SK-N-SH (cell line): ENCODE measurements at regions not wholly inside any gene's neighbourhood (a gene's known extent, or its start where the extent isn't known, plus 50 kb on each side); places are given as distances from the start of the nearest gene placed in this dataset.

Experiments used
- CTCF ChIA-PET: fragments of 300-600, 350-600 bp; formaldehyde crosslinking; extraction: SDS; loops from one replicate; lab custom pipeline; 2021; lab: Yijun Ruan, JAX
- POLR2A ChIA-PET: fragments of 350-600 bp; sonication (Branson Sonifier 250); formaldehyde crosslinking; extraction: SDS; loops from one replicate; lab custom pipeline; 2020; ENCODE audit warnings: antibody characterized with exemption, inconsistent platforms; lab: Yijun Ruan, JAX
- DNase-seq: peaks from one replicate; pipeline ENCODE4 v3.0.0; 2012
- H2AFZ ChIP-seq: fragments of 200-600 bp; sonication (generic); 2 replicates; pipeline ENCODE4 v1.8.1; 2016; ENCODE audit warnings: antibody characterized with exemption, mild to moderate bottlenecking, low read depth
- H3F3A ChIP-seq: fragments of 200-600 bp; sonication (generic); replicated peaks from 2 replicates; pipeline ENCODE3; 2016; ENCODE audit warnings: antibody characterized with exemption, mild to moderate bottlenecking; ENCODE audit not compliant: insufficient read depth
- H3K27ac ChIP-seq, 2 experiments: fragments of 200-500 bp in 1 of 2; fragments of 200-600 bp in 1 of 2; sonication (Bioruptor generic) in 1 of 2; sonication (generic), shearing (Covaris generic) in 1 of 2; 2 replicates each; pipeline versions ENCODE4 v1.5.1 to v1.6.1; 2014 to 2016; ENCODE audit warnings: low read depth in 2 of 2, inconsistent platforms in 1 of 2, low read length in 1 of 2, mild to moderate bottlenecking in 1 of 2, mixed read lengths in 1 of 2
- H3K27me3 ChIP-seq: fragments of 200-600 bp; sonication (generic), shearing (Covaris generic); 2 replicates; pipeline ENCODE4 v1.6.1; 2016; ENCODE audit warnings: mixed run types; ENCODE audit not compliant: insufficient read depth
- H3K36me3 ChIP-seq, 2 experiments: fragments of 200-500 bp in 1 of 2; fragments of 200-600 bp in 1 of 2; sonication (Bioruptor generic) in 1 of 2; sonication (generic) in 1 of 2; replicated peaks in 1 of 2; 2 replicates each; pipeline versions ENCODE3 to v1.5.1; 2014 to 2016; ENCODE audit warnings: low read length in 1 of 2, mild to moderate bottlenecking in 1 of 2; ENCODE audit not compliant: insufficient read depth in 2 of 2, control insufficient read depth in 1 of 2
- H3K4me1 ChIP-seq, 2 experiments: fragments of 200-500 bp in 1 of 2; fragments of 200-600 bp in 1 of 2; sonication (Bioruptor generic) in 1 of 2; sonication (generic), shearing (Covaris generic) in 1 of 2; 2 replicates each; pipeline versions ENCODE4 v1.5.1 to v1.6.1; 2014 to 2016; ENCODE audit warnings: low read depth in 1 of 2, low read length in 1 of 2, mixed run types in 1 of 2; ENCODE audit not compliant: insufficient read depth in 2 of 2, control insufficient read depth in 1 of 2
- H3K4me2 ChIP-seq: fragments of 200-600 bp; sonication (generic), shearing (Covaris generic); 2 replicates; pipeline ENCODE4 v1.6.1; 2017; ENCODE audit warnings: mixed run types
- H3K4me3 ChIP-seq, 2 experiments: fragments of 200-500 bp in 1 of 2; fragments of 200-600 bp in 1 of 2; sonication (Bioruptor generic) in 1 of 2; sonication (generic), shearing (Covaris generic) in 1 of 2; 2 replicates each; pipeline versions ENCODE4 v1.5.1 to v1.8.1; 2014 to 2016; ENCODE audit warnings: low read depth in 2 of 2, inconsistent platforms in 1 of 2, low read length in 1 of 2, mild to moderate bottlenecking in 1 of 2, mixed read lengths in 1 of 2, moderate library complexity in 1 of 2
- H3K79me2 ChIP-seq: fragments of 200-600 bp; sonication (generic); 2 replicates; pipeline ENCODE4 v1.8.1; 2017; ENCODE audit warnings: mild to moderate bottlenecking; ENCODE audit not compliant: insufficient read depth
- H3K9ac ChIP-seq: fragments of 200-600 bp; sonication (generic); 2 replicates; pipeline ENCODE4 v1.6.1; 2017; ENCODE audit warnings: mixed run types
- H3K9me2 ChIP-seq: fragments of 200-600 bp; sonication (generic); 2 replicates; pipeline ENCODE4 v1.6.1; 2017; ENCODE audit warnings: mixed run types
- H3K9me3 ChIP-seq: fragments of 200-600 bp; sonication (generic); 2 replicates; pipeline ENCODE4 v1.6.1; 2017; ENCODE audit warnings: mixed run types, mild to moderate bottlenecking, moderate library complexity
- H4K20me1 ChIP-seq: fragments of 200-600 bp; sonication (generic); 2 replicates; pipeline ENCODE4 v1.6.1; 2017; ENCODE audit warnings: mild to moderate bottlenecking, mixed run types; ENCODE audit not compliant: insufficient read depth
- ELF1 ChIP-seq: IDR thresholded peaks from 2 replicates; pipeline ENCODE4 v1.4.0; 2012
- FOXM1 ChIP-seq: IDR thresholded peaks from 2 replicates; pipeline ENCODE4 v1.4.0; 2012; ENCODE audit warnings: low read depth, mild to moderate bottlenecking
- GABPA ChIP-seq: IDR thresholded peaks from 2 replicates; pipeline ENCODE4 v1.4.0; 2012; ENCODE audit warnings: low read depth, mild to moderate bottlenecking
- GATA2 ChIP-seq: sonication (generic); formaldehyde crosslinking; IDR thresholded peaks from 2 replicates; pipeline ENCODE4 v1.5.0; 2020; ENCODE audit warnings: mild to moderate bottlenecking, missing genetic modification reagents
- MXI1 ChIP-seq: IDR thresholded peaks from 2 replicates; pipeline ENCODE4 v1.6.1; 2012; ENCODE audit warnings: mild to moderate bottlenecking, low read depth, low read length, improper control_type of control experiment
- NFIC ChIP-seq: IDR thresholded peaks from 2 replicates; pipeline ENCODE4 v1.4.0; 2012; ENCODE audit warnings: borderline replicate concordance
- RFX5 ChIP-seq: IDR thresholded peaks from 2 replicates; pipeline ENCODE4 v1.6.1; 2012; ENCODE audit warnings: mild to moderate bottlenecking, improper control_type of control experiment, low read length
- TEAD4 ChIP-seq: IDR thresholded peaks from 2 replicates; pipeline ENCODE4 v1.4.0; 2012; ENCODE audit warnings: mild to moderate bottlenecking, borderline replicate concordance; ENCODE audit not compliant: insufficient read depth
- WGBS: methylation state at CpG from one replicate; pipeline ENCODE4 v1.1.6; 2017; ENCODE audit warnings: low lambda C conversion rate; 5-methylcytosine and 5-hydroxymethylcytosine counted together
- TF ChIP-seq, protein P1 (sequence below): fragments of 150-350 bp; IDR thresholded peaks from 2 replicates; pipeline ENCODE4 v1.6.1; 2016; ENCODE audit warnings: mild to moderate bottlenecking, low read depth, low read length
- TF ChIP-seq, protein P2 (sequence below): IDR thresholded peaks from 2 replicates; pipeline ENCODE4; 2012
- TF ChIP-seq, protein P3 (sequence below): fragments of 150-350 bp; IDR thresholded peaks from 2 replicates; pipeline ENCODE4 v1.6.1; 2017; ENCODE audit warnings: antibody characterized with exemption, low read length, low read depth, borderline replicate concordance
- TF ChIP-seq, protein P4 (sequence below): IDR thresholded peaks from 2 replicates; pipeline ENCODE4 v1.4.0; 2012; ENCODE audit warnings: low read depth, borderline replicate concordance
- TF ChIP-seq, protein P5 (sequence below): IDR thresholded peaks from 2 replicates; pipeline ENCODE4 v1.4.0; 2012; ENCODE audit warnings: low read depth

DNA sequence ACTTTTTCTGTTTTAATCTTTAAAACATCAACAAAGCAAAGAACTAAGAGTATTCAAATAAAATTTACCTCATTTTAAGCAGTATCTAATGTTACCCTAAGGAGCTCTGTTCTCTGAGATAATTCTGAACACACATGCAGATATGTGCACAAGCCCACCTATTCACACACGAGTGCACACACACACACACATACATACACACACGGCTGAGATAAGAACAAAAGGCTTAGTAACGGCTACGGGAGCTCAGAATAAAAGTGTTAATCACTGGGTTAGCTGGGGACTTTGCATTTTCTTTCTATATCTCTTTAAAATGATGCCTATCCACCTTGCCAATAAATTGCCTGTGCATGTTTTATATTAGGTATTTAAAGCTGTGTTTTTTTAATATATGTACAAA lies 1096.3 kb downstream of the GALC start (continued):
- TF ChIP-seq, protein P1, sequence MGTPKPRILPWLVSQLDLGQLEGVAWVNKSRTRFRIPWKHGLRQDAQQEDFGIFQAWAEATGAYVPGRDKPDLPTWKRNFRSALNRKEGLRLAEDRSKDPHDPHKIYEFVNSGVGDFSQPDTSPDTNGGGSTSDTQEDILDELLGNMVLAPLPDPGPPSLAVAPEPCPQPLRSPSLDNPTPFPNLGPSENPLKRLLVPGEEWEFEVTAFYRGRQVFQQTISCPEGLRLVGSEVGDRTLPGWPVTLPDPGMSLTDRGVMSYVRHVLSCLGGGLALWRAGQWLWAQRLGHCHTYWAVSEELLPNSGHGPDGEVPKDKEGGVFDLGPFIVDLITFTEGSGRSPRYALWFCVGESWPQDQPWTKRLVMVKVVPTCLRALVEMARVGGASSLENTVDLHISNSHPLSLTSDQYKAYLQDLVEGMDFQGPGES, result no peak
- TF ChIP-seq FOXM1 (no peak), RFX5 (no peak), TEAD4 (no peak)
- TF ChIP-seq, all 33 proteins: peak for 0

DNA sequence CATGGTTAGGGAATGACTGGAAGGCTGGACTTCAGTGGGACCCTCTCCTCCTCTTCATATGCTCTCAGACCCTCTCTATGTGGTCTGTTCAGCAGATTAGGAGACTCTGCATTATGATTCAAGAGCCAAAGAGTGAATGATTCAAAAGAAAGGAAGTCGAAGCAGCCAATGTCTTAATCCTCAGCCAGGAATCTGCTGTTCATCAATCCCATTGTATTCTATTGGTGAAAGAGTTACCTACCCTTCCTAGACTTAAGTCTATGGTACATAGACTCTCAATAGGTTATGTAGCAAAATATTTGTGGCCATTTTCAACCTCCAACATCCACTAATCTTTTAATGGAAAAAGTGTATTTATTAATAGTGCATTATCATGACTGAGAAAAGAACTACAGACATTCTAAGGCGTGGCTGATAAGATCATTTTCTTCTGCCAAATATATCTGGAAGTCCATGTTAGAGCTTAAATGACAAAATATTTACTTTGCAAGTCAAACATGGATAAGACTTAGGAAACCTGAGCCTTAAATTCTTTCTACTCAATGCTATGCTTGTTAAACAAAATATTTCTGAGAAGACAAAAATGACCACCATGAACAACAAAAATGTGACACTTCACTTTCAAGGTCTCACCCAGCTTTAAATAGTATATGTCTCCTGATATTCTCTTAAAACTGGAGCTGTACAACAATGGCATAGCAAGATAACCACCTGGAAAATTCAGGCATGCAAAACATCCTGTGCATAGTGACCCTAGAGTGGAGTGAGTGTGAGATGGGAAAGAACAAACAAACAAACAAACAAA lies 1100.6 kb downstream of the GALC start:
- Histone ChIP-seq H3K79me2 (no peaks in the 10 kb centered on the region), H3K9me3 (no peaks in the 10 kb centered on the region), H3K36me3 (no peaks in the 10 kb centered on the region), H3K4me2 (no peak overlapping the region), H3K27ac (no peak overlapping the region), H4K20me1 (no peaks in the 10 kb centered on the region), H3K4me1 (no peaks in the 10 kb centered on the region), H3K9me2 (no peaks in the 10 kb centered on the region), H3K9ac (no peak overlapping the region), H2AFZ (no peak overlapping the region), H3F3A (no peaks in the 10 kb centered on the region), H3K27me3 (no peaks in the 10 kb centered on the region), H3K4me3 (no peak overlapping the region)
- 2% methylated on average over 2 of the region's 2 CpGs for WGBS
- TF ChIP-seq, protein P2, sequence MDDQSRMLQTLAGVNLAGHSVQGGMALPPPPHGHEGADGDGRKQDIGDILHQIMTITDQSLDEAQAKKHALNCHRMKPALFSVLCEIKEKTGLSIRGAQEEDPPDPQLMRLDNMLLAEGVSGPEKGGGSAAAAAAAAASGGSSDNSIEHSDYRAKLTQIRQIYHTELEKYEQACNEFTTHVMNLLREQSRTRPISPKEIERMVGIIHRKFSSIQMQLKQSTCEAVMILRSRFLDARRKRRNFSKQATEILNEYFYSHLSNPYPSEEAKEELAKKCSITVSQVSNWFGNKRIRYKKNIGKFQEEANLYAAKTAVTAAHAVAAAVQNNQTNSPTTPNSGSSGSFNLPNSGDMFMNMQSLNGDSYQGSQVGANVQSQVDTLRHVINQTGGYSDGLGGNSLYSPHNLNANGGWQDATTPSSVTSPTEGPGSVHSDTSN, result no peak
- TF ChIP-seq, protein P3, sequence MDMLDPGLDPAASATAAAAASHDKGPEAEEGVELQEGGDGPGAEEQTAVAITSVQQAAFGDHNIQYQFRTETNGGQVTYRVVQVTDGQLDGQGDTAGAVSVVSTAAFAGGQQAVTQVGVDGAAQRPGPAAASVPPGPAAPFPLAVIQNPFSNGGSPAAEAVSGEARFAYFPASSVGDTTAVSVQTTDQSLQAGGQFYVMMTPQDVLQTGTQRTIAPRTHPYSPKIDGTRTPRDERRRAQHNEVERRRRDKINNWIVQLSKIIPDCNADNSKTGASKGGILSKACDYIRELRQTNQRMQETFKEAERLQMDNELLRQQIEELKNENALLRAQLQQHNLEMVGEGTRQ, result no peak
- TF ChIP-seq RFX5 (no peak), MXI1 (no peak), GABPA (no peak), GATA2 (CRISPR knock-in tag) (no peak), ELF1 (no peak), NFIC (no peak)
- TF ChIP-seq, protein P4, sequence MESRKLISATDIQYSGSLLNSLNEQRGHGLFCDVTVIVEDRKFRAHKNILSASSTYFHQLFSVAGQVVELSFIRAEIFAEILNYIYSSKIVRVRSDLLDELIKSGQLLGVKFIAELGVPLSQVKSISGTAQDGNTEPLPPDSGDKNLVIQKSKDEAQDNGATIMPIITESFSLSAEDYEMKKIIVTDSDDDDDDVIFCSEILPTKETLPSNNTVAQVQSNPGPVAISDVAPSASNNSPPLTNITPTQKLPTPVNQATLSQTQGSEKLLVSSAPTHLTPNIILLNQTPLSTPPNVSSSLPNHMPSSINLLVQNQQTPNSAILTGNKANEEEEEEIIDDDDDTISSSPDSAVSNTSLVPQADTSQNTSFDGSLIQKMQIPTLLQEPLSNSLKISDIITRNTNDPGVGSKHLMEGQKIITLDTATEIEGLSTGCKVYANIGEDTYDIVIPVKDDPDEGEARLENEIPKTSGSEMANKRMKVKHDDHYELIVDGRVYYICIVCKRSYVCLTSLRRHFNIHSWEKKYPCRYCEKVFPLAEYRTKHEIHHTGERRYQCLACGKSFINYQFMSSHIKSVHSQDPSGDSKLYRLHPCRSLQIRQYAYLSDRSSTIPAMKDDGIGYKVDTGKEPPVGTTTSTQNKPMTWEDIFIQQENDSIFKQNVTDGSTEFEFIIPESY, result no peak
- TF ChIP-seq, protein P5, sequence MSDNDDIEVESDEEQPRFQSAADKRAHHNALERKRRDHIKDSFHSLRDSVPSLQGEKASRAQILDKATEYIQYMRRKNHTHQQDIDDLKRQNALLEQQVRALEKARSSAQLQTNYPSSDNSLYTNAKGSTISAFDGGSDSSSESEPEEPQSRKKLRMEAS, result no peak
- TF ChIP-seq, protein P1, result no peak
- no peak for DNase-seq
- POLR2A ChIA-PET, result no interaction called here
- CTCF ChIA-PET, result no interaction called here
